ENCODE measurements at regions not wholly inside any gene's neighbourhood (a gene's known extent, or its start where the extent isn't known, plus 50 kb on each side); places are given as distances from the start of the nearest gene placed in this dataset.

DNA sequence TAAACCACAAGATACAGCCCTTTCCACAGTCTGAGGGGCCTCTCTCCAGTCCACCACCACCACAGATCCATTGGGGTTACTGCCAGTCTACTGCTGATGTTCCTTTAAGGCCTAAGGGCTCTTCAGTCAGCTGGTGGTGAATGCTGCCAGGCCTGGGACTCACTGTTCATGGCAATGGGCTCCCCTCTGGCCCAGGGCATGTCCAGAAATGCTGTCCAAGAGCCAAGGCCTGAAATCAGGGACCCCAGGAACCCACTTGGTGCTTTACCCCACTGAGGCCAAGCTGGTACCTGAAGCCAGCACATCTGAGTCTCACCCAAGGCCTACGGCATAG lies 128.6 kb upstream of the CBLB start:
- H3K9me2 ChIP-seq (ENCODE audit: low read depth, low read length), result no peaks in the 10 kb centered on the region
- no peak overlapping the region for H2AFZ ChIP-seq (ENCODE audit: low read length)
- no peaks in the 10 kb centered on the region for H3K36me3 ChIP-seq (ENCODE audit: insufficient read depth, low read length)
- no peaks in the 10 kb centered on the region for H3K27me3 ChIP-seq (ENCODE audit: insufficient read depth, low read length)
- H3F3A ChIP-seq (ENCODE audit: insufficient read depth, low read length), result no peaks in the 10 kb centered on the region
- TF ChIP-seq EZH2 (IDR thresholded peaks at IDR 0.05; ENCODE audit: borderline replicate concordance, low read length), result no peak
- TF ChIP-seq, protein P1, sequence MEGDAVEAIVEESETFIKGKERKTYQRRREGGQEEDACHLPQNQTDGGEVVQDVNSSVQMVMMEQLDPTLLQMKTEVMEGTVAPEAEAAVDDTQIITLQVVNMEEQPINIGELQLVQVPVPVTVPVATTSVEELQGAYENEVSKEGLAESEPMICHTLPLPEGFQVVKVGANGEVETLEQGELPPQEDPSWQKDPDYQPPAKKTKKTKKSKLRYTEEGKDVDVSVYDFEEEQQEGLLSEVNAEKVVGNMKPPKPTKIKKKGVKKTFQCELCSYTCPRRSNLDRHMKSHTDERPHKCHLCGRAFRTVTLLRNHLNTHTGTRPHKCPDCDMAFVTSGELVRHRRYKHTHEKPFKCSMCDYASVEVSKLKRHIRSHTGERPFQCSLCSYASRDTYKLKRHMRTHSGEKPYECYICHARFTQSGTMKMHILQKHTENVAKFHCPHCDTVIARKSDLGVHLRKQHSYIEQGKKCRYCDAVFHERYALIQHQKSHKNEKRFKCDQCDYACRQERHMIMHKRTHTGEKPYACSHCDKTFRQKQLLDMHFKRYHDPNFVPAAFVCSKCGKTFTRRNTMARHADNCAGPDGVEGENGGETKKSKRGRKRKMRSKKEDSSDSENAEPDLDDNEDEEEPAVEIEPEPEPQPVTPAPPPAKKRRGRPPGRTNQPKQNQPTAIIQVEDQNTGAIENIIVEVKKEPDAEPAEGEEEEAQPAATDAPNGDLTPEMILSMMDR (IDR thresholded peaks at IDR 0.05; ENCODE audit: low read length), result no peak
- no peaks in the 10 kb centered on the region for H3K4me1 ChIP-seq (ENCODE audit: insufficient read depth, low read length, severe bottlenecking)
- H3K9ac ChIP-seq (ENCODE audit: low read length), result no peak overlapping the region
- no peaks in the 10 kb centered on the region for H3K79me2 ChIP-seq (ENCODE audit: insufficient read depth, low read length)
- H3K4me2 ChIP-seq (ENCODE audit: low read length), result no peak overlapping the region
- H3K9me3 ChIP-seq (ENCODE audit: low read length), result no peaks in the 10 kb centered on the region
- no peak overlapping the region for H3K27ac ChIP-seq (ENCODE audit: low read depth, low read length, poor library complexity, severe bottlenecking)
- H4K20me1 ChIP-seq (ENCODE audit: insufficient read depth, low read length), result no peaks in the 10 kb centered on the region
- no peak overlapping the region for H3K4me3 ChIP-seq (ENCODE audit: low read depth, low read length, poor library complexity, severe bottlenecking)

DNA sequence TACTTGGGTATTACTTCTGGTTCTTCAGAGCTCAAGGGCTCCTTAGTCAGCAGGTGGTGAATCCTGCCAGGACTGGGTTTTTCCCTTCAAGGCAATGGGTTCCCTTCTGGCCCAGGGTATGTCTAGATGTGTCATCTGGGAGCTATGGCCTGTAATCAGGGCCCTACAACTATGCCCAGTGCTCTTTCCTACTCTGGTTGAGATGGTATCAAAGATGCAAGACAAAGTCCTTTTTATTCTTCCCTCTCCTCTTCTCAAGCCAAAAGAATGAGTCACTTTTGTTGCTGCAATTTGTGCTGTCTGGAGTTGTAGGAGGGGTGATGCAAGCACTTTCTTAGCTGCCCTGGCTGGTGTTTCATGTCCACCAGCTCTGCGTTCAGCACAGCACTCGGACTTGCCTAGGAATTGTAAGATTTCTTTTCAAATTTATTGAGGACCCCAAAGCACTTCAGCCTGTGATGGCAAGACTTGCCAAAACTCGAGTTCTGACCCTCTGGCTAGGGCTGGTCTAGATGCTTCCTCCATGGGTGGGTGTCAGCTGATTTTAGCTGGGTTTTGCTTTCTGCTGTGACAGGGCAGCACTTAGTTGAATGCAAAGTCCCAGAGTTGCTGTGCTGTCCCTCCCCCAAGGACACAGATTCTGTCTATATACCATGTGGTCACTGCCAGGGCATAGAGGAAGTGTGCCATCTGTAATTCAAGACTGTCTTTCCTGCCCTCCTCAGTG lies 129.2 kb upstream of the CBLB start:
- Histone ChIP-seq H3K9ac (ENCODE audit: low read length) (no peak overlapping the region), H3K4me1 (ENCODE audit: insufficient read depth, low read length, severe bottlenecking) (no peaks in the 10 kb centered on the region), H2AFZ (ENCODE audit: low read length) (no peak overlapping the region), H3K9me2 (ENCODE audit: low read depth, low read length) (no peaks in the 10 kb centered on the region), H3K4me3 (ENCODE audit: low read depth, low read length, poor library complexity, severe bottlenecking) (no peak overlapping the region), H3F3A (ENCODE audit: insufficient read depth, low read length) (no peaks in the 10 kb centered on the region), H3K9me3 (ENCODE audit: low read length) (no peaks in the 10 kb centered on the region), H3K4me2 (ENCODE audit: low read length) (no peak overlapping the region), H3K27ac (ENCODE audit: low read depth, low read length, poor library complexity, severe bottlenecking) (no peak overlapping the region), H3K27me3 (ENCODE audit: insufficient read depth, low read length) (no peaks in the 10 kb centered on the region), H4K20me1 (ENCODE audit: insufficient read depth, low read length) (no peaks in the 10 kb centered on the region), H3K36me3 (ENCODE audit: insufficient read depth, low read length) (no peaks in the 10 kb centered on the region), H3K79me2 (ENCODE audit: insufficient read depth, low read length) (no peaks in the 10 kb centered on the region)
- TF ChIP-seq, protein P1 (IDR thresholded peaks at IDR 0.05; ENCODE audit: low read length), result no peak
- no peak for TF ChIP-seq EZH2 (IDR thresholded peaks at IDR 0.05; ENCODE audit: borderline replicate concordance, low read length)

DNA sequence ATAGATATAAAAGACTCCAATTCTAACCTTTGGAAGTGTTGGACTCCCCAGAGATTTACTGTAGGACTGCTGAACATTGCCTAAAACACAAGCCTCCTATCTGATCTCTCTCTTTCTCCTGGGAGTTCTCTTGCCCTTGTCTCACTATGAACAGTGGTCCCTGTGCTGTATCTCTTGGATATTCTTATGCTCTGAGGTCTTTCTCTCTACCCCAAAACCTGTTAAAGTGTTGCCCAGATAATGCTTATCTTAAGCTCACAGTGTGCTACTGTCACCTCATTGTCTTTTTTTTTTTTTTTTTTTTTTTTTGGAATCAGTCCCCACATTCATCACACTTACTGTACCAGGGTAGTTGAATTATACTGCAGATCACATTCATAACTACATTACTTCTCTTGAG lies 131.0 kb upstream of the CBLB start:
- H2AFZ ChIP-seq (ENCODE audit: low read length), result no peak overlapping the region
- H3K9me2 ChIP-seq (ENCODE audit: low read depth, low read length), result no peaks in the 10 kb centered on the region
- H3K27me3 ChIP-seq (ENCODE audit: insufficient read depth, low read length), result no peaks in the 10 kb centered on the region
- H3K36me3 ChIP-seq (ENCODE audit: insufficient read depth, low read length), result no peaks in the 10 kb centered on the region
- TF ChIP-seq EZH2 (IDR thresholded peaks at IDR 0.05; ENCODE audit: borderline replicate concordance, low read length), result no peak
- TF ChIP-seq, protein P1 (IDR thresholded peaks at IDR 0.05; ENCODE audit: low read length), result no peak
- no peaks in the 10 kb centered on the region for H4K20me1 ChIP-seq (ENCODE audit: insufficient read depth, low read length)
- H3K79me2 ChIP-seq (ENCODE audit: insufficient read depth, low read length), result no peaks in the 10 kb centered on the region
- H3K9me3 ChIP-seq (ENCODE audit: low read length), result no peaks in the 10 kb centered on the region
- no peaks in the 10 kb centered on the region for H3K4me1 ChIP-seq (ENCODE audit: insufficient read depth, low read length, severe bottlenecking)
- no peak overlapping the region for H3K27ac ChIP-seq (ENCODE audit: low read depth, low read length, poor library complexity, severe bottlenecking)
- no peaks in the 10 kb centered on the region for H3F3A ChIP-seq (ENCODE audit: insufficient read depth, low read length)
- no peak overlapping the region for H3K4me3 ChIP-seq (ENCODE audit: low read depth, low read length, poor library complexity, severe bottlenecking)
- no peak overlapping the region for H3K4me2 ChIP-seq (ENCODE audit: low read length)
- H3K9ac ChIP-seq (ENCODE audit: low read length), result no peak overlapping the region

Measured in OCI-LY1 (cell line).